GM18498 (cell line): ENCODE measurements at regions not wholly inside any gene's neighbourhood (a gene's known extent, or its start where the extent isn't known, plus 50 kb on each side); places are given as distances from the start of the nearest gene placed in this dataset.
"Not testable (repeated sequence)": the region's sequence is repeated elsewhere in the genome, so short reads cannot be mapped to it uniquely, and the experiment has no call there.

ENCODE experiments used
- ATAC-seq: cut with Tn5 transposase; IDR thresholded peaks from one replicate; pipeline ENCODE4 v1.9.1; 2021; ENCODE audit warnings: mild to moderate bottlenecking, moderate library complexity; ENCODE audit not compliant: unreplicated experiment

- ATAC-seq = not testable (repeated sequence)
Observed at GRCh38 chr3:159510988-159511387, 477.6 kb upstream of the IL12A start.

GRCh38 chr3:159513444-159513843 lies 475.2 kb upstream of the IL12A start:
- ATAC-seq = no peak

DNA sequence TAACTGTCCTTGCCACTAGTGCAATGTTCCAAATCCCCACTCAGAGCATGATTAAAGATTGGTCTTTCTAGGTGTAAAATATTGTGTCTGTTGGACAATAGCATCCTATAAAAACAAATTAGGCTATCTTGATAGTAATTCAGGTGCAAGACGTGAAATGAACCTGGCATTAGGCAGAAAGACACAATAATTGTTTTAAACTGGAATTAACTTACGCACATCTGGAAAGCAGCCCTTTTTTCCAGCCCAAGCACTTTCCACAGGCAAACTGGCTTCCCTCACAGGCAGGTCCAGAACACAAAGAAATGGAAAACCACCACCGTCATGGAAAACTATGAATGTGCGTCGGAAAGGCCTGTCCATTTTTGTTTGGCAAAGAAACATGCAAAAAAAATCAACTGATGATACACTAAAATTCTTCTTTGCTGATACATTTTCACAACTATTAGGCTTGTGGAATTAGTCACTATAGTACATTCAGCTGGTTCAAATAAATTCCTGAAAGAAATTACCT lies 474.7 kb upstream of the IL12A start:
- no peak for ATAC-seq

DNA sequence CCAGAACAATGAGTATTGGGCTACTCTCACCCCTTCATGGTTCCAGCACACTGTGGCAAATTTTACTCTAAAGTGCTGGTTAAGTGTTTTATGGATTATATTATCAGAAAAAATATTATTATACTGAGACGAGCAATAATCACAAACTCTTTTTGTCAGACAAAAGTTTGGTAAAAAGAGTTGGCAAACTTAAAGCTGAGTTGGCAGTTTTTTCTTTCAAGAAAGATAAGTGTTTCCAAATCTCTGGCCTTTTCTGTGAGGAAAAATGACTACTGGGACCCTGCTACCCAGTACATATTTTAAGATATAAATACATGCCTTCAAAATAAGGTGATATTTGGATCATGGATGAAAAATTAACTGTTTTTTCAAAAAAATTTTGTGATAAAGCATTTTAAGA lies 471.5 kb upstream of the IL12A start:
- no peak for ATAC-seq

DNA sequence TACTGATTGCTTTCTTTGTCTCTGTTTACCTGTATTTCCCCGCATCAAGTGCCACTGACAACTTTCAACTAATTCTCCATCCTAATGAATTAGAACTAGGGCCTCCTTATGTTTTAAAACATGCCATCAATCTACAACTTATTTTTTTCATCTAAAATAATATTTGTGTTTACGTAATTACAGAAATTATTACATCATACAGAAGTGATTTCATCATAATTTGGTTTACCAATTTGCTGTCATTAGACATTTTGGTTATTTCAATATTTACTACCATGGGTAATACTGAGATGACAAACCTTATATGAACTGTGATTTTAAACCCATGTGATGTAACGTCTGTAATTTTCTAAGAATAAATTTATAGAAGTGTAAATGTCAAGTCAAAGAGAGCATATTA lies 468.0 kb upstream of the IL12A start:
- ATAC-seq = no peak

GRCh38 chr3:159522276-159522675 lies 466.4 kb upstream of the IL12A start:
- no peak for ATAC-seq

DNA sequence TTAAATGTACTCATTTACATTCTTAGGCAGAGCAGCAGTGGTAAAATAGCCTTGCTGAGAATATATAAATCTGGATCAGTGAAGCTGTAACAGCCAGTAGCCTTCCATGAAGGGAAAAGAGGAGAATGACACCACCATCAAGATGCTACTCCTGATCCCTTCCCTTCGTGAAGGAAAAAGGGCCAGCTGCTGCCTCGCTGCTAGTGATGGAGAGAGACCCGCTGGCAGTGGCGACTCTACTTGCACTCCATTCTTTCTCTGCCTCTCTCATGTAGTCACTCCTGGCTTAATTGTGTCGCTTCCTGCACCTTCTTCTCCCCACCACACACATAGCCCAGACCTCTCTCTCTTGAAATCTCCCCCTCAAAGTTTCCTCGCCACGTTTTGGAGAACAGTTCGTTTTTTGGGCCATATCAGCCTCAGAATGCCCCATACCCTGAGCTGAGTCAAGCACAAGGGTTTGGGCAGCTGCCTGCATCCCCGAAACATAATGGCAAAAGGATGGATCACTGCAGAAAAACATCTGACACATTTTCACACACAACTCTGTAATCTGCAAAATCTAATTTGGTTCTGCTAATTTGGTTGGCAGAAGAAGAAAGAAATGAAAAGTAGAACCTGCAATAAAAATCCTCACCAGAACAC lies 460.3 kb upstream of the IL12A start:
- no peak for ATAC-seq

DNA sequence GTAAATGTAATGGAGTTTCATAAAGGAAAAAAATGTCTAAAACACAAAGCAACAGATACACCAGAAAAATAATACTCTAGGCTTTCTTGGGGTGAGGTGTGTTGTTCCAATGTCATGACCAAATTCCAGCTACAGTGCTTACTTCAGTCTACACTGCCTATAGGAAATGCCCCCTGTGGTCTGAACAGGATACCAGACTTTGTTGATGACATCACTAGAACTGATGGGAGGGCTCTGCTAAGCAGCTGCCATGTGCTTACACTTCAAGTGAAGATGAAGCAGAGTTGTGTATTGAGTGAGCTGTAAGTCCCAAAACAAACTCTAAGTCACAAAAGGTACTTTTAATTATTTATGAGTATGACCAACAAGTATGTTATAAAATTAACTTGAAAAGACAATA lies 456.1 kb upstream of the IL12A start:
- ATAC-seq = no peak

GRCh38 chr3:159534496-159534895 lies 454.1 kb upstream of the IL12A start:
- no peak for ATAC-seq

- ATAC-seq = no peak
Observed at GRCh38 chr3:159536876-159537275, 451.8 kb upstream of the IL12A start.

- ATAC-seq = no peak
Observed at GRCh38 chr3:159538507-159538906, 450.1 kb upstream of the IL12A start.

DNA sequence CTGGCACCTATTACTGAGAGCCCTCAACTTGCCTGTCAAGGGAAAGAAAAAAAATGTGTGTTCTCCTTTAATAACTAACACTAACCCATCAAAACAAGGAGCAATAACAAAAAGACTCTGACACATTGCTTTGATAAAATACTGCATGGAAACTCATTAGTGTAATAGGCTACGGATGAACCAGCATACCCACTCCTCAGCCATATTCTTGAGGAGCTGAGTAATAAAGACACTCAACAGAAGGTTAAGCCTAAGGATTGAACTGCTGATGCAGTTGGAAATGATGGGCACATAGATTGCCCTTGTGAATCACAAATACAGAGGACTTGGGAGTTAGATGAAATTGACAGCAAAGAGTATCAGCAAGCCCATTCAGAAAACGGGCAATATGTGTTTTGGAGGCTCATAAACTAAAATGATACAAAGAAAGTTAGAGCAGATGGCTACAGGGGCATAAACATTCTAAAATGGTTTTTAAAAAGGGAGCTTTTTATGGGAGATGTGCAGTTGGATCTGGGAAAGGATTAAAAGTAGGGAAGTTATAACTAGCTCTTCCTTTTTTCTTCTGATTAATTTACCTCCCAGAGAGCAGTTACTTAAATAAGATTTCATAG lies 447.6 kb upstream of the IL12A start:
- no peak for ATAC-seq

- ATAC-seq = no peak
Observed at GRCh38 chr3:159548675-159549335, 439.8 kb upstream of the IL12A start.

DNA sequence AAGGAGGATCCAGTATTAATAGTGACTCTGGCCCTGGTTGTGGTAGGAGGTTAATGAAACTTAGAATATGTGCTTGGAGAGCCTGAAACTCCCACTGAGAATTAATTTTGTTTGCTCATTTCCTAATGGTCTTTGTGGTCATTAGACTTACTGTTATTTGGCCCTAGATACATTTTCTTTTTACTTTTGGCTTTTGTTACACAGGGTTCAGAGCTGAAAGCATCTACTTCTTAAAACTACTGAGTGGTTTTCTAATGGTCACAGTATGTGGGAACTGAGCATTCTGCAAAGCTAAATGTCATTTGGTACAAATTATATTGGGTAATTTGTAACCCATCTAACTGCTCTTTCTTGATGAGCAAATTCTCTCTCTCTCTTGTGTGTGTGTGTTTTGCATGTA lies 433.4 kb upstream of the IL12A start:
- no peak for ATAC-seq

- no peak for ATAC-seq
Observed at GRCh38 chr3:159559771-159560170, 428.9 kb upstream of the IL12A start.

- no peak for ATAC-seq
Observed at GRCh38 chr3:159560214-159560979, 428.2 kb upstream of the IL12A start.

DNA sequence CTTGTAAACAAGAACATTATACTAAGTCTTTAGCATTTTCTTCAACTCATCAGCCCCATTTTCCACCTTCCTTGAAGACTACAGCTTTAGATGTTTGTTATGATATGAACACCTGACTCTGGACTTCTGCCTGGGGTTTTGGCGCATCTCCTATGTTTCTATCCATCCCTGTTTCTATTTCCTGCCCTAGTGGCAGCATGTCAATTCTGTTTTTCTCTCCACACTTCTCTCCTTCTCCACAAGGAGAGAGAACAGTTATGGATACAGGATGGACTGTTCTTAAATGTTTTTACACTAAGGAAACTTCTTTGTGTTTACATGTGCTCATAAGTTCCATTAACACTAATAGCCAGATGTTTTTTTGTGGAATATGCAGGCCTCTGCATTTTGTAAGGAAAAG lies 423.3 kb upstream of the IL12A start:
- ATAC-seq = no peak

GRCh38 chr3:159583662-159584061 lies 405.0 kb upstream of the IL12A start:
- ATAC-seq = no peak

DNA sequence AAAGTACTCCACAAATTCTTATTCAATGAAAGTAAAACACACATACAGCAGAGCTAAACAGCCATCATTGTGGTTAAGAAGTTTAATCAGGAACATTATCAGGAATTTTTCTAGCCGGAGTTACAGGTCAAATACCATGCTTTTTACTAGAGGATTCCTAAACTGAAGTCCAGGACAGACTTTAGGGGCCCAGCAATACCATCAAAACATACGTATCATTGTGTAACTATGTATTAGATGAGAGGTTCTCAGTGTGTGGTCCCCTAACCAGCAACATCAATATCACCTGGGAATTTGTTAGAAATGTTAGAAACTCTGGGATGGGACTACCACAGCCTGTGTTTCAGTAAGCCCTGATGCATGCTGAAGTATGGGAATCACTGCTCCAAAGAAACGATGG lies 404.2 kb upstream of the IL12A start:
- no peak for ATAC-seq

- ATAC-seq = no peak
Observed at GRCh38 chr3:159586571-159587202, 401.9 kb upstream of the IL12A start.
